ENCODE measurements at regions not wholly inside any gene's neighbourhood (a gene's known extent, or its start where the extent isn't known, plus 50 kb on each side); places are given as distances from the start of the nearest gene placed in this dataset.
"Not testable (repeated sequence)": the region's sequence is repeated elsewhere in the genome, so short reads cannot be mapped to it uniquely, and the experiment has no call there.

DNA sequence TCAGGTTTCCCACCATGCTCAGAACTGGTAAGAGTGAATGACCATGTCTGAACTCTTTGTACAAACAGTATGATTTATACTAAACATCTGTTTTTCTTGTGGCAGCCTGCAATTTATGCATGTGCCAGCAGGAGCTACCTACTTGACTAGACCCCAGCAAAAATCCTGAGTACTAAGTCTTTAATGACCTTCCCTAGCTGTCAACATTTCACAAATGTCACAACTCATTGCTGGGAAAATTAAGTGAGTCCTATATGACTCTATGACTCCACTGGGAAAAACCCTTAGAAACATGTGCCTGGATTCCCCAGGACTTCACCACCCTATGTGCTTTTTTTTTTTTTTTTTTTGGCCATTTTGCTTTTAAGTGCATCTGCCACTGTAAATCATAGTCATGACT lies 1225.8 kb downstream of the SUCLG1 start:
- DNase-seq (ENCODE audit: low spot score) (no peak), ATAC-seq (no peak)
- intact Hi-C loops (cut with DNase I) = no loop called here

DNA sequence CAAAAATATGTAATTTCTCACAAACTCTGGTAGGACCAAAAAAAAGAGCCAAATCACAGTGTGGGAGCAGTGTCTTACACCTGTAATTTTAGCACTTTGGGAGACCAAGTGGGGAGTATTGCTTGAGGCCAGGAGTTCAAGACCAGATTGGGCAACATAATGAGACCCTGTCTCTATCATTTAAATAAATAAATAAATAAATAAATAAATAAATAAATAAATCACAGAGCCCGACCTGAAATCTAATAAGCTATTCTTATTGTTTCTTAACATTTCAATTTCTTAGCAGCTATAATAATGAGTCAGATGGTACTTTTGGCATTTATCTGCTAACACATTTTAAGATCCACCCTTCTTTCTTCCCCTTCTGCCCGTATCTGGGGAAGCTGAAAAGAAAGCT lies 1229.6 kb downstream of the SUCLG1 start:
- DNase-seq (ENCODE audit: low spot score) (no peak), ATAC-seq (no peak)
- intact Hi-C loops (cut with DNase I) = no loop called here

DNA sequence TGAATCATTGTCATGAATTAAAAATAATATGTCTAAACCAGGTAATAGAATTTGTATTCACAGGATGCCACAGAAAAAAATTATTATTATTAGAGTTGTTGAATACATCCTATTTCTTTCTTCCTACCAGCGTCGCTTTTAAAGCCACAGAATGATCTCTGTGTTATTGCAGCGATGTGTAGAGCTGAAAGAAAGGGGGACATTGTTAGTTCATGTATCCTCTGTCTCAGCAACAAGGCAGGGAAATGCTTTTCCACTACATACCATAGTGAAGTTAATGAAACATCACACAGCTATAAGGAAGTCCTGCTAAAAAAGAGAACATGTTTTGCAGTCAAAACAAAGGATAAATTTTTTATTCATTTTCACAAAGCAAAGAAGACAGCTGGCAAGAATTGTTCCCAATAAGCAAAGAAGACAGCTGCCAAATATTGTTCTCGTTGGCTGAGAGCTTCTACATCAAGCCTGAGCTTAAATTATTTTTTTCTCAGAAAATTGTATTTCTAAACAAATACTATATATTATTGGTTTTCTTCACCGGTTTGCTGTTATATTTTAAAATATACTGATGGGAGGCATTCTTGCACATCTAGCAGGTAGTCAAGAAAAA lies 1234.4 kb downstream of the SUCLG1 start:
- intact Hi-C loops (cut with DNase I) = no loop called here
- ATAC-seq = no peak
- no peak for DNase-seq (ENCODE audit: low spot score)

DNA sequence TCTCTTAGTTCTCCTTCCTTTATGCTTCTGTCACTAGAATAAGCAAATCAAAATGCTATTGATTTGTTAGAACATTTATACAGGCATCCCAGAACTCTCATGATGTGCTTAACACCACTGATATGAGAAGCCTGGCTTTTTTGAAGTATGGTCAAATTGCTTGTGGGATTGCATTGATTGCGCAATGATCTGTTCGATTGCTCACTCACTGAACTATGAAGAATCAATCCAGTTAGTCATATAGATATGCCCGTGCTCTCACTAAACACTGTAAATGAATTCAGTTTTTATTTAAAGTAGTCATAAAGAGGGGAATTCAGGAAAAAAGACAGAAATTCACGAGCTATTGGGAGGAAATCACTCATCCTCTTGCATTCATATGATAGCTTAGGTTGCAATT lies 1237.8 kb downstream of the SUCLG1 start:
- DNase-seq (ENCODE audit: low spot score) = no peak
- intact Hi-C loops (cut with DNase I) = no loop called here
- no peak for ATAC-seq

DNA sequence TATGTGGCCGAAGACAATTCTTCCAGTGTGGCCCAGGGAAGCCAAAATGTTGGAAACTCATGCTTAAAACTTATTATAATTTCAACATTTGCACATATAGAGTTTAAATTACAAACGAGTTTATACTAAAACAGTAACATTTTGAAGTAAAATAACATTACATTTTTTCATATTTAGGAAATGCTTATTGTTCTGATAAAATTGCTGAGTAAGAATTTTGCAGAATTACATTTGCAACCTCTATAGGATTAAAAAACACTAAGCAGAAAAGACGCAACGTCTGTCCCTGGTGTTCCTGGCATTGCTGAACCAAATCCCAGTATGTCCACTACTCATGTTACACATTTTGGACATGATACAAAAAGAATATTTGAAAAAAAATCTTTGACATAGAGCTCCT lies 1241.2 kb downstream of the SUCLG1 start:
- intact Hi-C loops (cut with DNase I) = no loop called here
- DNase-seq (ENCODE audit: low spot score) (no peak), ATAC-seq (no peak)

DNA sequence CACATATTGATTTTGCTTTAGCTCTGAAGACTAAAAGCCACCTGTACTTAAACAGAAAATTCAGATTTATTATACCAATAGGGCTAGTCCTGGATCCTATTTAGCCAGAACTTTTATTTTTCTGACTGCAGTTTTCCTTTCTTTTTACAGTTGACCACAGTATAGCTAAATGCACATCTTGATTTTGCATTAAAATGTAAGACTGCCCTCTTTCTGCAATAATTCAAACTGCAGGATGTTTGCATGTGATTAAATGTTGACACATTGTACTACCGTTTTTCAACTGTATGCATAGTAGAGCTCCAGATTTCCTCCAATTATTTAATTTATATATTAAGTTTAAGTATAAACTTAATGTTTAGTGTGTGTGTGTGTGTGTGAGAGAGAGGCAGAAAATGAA lies 1262.9 kb downstream of the SUCLG1 start:
- DNase-seq (ENCODE audit: low spot score) = no peak
- intact Hi-C loops (cut with DNase I) = no loop called here
- ATAC-seq = no peak

DNA sequence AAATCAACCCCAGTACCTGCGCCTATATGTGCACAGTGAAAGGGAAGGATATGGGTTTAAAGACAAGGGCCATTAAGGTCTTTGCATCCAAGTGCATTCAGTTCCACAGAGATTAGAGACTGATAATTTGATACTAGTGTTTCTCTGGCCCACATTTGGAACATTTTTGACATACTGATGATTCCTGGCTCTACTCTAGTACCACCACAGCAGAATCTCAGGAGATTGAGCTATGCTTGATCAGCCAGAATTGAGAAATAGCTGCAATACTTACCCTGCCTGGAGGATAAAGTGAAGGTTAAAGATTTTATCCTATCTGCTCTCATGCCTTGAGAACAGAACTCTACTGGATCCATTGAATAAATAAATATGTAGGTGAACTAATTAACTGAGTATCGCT lies 1267.8 kb downstream of the SUCLG1 start:
- ATAC-seq (no peak), DNase-seq (ENCODE audit: low spot score) (no peak)
- intact Hi-C loops (cut with DNase I) = no loop called here

DNA sequence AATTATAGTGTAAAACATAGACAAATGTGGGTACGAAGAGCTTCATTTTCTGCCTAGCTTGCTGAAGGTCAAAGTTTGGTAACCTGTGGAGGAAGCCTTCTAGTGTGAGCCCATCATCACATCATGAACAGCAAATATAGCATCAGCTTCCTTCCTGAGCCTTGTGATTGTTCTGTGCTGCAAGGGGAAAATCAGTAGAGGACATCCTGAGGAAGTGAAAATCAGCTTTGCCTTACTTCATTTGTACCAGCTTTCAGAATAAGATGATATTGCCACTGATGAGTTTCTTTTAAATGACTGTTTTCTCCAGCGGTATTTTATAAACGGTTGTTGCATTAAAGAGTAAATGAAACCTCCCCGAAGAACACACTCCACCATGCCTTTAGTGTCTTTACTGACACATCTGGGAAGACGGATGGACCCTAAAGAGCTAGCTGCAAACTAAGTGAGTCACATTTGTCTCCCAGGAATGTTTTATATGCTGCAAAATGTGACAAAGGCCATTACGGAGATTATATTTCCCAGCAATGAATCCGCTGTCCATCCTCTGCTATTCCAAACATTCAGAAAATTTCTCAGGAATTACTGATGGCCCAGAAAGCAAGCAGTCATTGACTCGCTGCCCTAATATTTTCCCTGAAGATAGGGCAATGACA lies 1272.8 kb downstream of the SUCLG1 start:
- intact Hi-C loops (cut with DNase I) = no loop called here
- DNase-seq (ENCODE audit: low spot score) (no peak), ATAC-seq (no peak)

DNA sequence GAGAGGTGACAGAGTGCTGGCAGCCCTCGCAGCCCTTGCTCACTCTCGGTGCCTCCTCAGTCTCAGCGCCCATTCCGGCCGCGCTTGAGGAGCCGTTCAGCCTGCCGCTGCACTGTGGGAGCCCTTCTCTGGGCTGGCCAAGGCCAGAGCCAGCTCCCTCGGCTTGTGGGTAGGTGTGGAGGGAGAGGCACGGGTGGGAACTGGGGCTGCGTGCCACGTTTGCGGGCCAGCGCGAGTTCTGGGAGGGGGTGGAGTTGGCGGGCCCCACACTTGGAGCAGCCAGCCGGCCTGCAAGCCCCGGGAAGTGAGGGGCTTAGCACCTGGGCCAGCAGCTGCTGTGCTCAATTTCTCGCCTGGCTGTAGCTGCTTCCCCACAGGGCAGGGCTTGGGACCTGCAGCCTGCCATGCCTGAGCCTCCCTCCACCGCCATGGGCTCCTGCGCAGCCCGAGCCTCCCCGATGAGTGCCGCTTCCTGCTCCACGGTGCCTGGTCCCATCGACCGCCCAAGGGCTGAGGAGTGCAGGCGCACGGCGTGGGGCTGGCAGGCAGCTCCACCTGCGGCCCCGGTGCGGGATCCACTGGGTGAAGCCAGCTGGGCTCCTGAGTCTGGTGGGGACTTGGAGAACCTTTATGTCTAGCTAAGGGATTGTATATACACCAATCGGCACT lies 1278.1 kb downstream of the SUCLG1 start:
- DNase-seq (ENCODE audit: low spot score); ATAC-seq; intact Hi-C loops (cut with DNase I): not testable (repeated sequence)

DNA sequence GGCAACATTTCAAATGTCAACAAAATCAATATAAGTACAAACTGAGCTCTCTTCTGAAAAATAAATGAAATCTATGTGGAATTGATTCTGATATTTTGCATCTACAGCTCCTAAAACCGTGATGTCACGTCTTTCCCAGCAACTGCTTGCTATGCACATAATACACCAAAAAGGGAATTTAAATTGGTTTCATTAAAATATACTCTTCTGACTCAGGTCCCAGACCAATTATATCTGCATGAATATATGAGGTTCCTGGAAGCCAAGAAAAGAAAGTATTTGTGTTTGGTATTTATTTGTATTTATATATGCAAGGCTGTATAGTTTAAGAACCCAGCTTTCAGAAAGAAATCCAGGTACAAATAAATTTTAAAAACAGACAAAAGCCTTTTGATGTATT lies 1282.5 kb downstream of the SUCLG1 start:
- DNase-seq (ENCODE audit: low spot score) (no peak), ATAC-seq (no peak)
- intact Hi-C loops (cut with DNase I) = no loop called here

DNA sequence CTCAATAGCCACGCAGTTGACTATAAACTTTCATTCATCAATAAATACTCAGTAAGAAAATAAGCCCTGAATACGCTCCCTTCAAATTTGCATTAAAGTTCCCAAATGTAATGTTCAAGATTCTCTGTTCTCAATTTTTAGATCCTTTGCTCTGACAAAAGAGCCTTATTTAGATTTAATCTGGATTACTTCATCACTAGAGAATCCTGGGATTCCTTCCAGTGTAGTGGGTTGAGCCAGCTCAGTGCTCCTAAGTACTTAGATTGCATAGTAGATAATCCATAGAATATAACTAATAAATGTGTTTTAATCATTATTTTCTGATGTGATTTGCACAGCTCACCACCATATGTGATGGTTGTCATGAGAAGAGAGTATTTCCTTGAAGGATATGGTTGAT lies 1286.2 kb downstream of the SUCLG1 start:
- no peak for DNase-seq (ENCODE audit: low spot score)
- no peak for ATAC-seq
- intact Hi-C loops (cut with DNase I) = no loop called here

DNA sequence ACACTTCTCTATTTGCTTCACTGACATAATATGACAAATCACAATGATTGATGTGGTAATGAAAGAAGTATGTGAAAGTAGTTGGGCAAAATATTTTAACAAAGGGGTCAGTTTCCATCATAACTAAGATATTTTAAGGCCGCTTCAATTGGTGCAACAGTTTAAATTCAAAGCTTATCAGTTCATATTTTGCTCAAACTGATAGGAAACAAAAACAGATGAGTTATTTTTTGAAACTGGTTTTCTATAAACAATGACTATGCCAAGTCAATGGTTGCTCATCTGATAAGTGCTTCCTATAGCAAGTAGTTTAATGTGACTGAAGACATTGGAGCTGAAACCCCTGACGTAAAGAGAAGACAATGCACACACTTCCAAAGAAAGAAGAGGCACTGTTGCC lies 1290.7 kb downstream of the SUCLG1 start:
- DNase-seq (ENCODE audit: low spot score) = no peak
- no peak for ATAC-seq
- intact Hi-C loops (cut with DNase I) = no loop called here

DNA sequence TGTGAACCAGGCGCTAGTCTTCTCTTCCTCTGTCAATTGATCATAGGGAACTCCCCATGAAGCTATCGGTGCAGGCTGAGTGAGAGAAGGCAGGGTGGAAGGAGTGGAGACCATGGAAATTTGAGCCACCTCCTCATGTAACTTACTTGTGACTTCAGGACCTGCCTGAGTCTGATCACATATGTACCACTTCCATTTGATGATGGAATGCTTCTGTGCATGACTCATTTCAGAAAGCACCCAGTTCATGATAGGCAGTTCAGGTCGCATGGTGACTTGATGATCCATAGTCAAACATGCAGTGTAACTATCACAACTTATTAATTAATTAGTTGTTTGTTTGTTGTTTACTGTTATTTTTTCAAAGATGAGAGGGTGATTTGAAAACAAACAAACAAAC lies 1296.7 kb downstream of the SUCLG1 start:
- intact Hi-C loops (cut with DNase I) = no loop called here
- no peak for ATAC-seq
- no peak for DNase-seq (ENCODE audit: low spot score)

DNA sequence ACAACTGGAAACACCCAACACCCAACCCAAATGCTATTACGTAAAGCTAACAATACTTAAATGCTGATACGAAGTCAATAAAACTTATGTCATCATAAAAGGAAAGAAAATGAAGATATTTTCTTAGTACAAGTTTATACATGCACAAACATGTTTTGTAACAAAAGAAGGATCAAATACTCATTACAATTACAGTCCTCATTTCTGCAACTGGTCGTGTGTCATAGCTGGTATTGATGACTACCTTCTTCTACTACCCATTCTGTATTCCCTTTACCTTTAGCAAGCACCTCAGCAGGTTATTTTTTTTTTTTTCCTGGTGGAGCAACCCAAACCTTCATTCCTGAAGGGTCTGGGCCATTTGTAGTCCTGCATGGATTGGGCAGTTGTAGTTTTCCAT lies 1298.5 kb downstream of the SUCLG1 start:
- intact Hi-C loops (cut with DNase I) = no loop called here
- DNase-seq (ENCODE audit: low spot score) (no peak), ATAC-seq (no peak)

DNA sequence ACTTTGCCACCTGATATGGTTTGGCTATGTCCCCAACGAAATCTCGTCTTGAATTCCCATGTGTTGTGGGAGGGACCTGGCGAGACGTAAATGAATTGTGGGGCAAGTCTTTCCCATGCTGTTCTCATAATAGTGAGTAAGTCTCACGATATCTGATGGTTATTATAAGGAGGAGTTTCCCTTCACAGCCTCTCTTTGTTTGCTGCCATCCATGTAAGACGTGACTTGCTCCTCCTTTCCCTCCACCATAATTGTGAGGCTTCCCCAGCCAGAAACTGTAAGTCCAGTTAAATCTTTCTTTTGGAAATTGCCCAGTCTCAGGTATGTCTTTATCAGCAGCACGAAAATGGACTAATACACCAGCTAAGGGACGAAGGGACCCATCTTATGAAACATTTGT lies 1303.3 kb downstream of the SUCLG1 start:
- DNase-seq (ENCODE audit: low spot score) (no peak), ATAC-seq (no peak)
- intact Hi-C loops (cut with DNase I) = no loop called here

DNA sequence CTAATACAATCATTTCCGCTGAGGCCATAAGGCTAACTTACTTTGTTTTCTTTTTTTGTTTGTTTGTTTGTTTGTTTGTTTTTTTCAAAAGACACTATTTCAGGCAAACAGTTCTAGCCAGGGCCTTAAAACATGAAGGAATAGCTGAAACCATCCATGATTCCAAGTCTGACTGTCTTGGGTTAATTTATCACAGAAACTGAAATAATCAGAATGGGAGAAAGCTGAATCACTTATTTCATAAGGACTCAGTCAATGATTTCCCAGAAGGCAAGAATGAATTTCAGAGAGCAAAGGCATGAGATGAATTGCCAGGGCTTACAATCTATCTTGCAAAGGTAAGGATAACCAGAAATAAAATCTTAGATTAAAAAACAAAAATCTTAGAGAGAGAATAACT lies 1315.1 kb downstream of the SUCLG1 start:
- DNase-seq (ENCODE audit: low spot score) (no peak), ATAC-seq (no peak)
- intact Hi-C loops (cut with DNase I) = no loop called here

DNA sequence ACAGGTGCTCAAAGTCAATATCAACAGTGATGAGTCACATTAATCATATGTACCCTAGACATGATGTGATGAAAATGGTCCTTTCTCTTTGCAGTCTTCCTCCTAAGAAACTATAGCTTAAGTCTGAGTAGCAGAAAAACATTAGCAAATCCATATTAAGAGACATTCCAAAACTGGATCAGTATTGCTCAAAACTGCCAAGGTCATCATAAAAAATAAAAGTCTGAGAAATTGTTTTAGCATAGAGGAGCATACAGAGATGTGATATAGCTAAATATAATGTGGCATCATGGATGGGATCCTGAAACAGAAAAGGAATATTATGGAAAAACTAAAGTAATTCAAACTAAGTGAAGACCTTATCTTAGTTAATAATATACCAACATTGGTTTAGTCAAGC lies 1316.1 kb downstream of the SUCLG1 start:
- no peak for ATAC-seq
- DNase-seq (ENCODE audit: low spot score) = no peak
- intact Hi-C loops (cut with DNase I) = no loop called here

DNA sequence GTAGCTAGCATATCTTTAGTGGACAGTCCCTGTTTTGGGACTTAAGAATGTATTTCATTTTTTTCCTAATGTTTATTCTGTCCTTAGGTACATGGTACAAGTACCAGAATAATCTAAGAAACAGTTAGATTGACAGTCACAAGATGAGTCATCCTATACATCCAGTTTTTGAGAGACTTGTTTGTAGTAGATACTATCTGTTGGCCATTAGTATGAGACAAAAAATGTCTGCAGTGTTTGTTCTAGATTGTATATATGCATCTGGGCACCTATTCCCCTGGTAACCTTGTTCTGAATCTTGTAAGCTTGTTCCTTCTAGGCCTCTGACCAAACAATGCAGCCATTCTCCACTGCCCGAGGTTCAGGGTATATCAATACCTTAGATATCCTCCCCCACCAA lies 1343.5 kb downstream of the SUCLG1 start:
- no peak for DNase-seq (ENCODE audit: low spot score)
- intact Hi-C loops (cut with DNase I) = no loop called here
- no peak for ATAC-seq

DNA sequence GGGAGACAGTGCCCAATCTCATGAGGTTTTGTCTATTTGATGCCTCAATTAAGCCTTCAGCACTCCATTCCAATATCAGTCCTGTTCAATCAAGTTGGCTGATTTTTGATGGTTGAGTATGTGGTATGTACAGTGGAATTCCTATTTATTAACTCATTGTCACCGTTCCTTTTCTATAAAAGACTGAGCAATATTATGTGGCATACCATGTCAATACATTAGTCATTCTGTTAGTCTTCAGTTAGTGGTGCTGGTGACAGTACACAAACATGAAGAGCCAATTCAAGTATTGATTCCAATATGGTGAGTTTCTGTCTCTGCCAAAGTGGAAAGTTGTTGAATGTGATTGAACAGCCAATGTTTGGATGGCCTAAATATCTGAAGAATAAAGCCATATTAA lies 1343.9 kb downstream of the SUCLG1 start:
- no peak for DNase-seq (ENCODE audit: low spot score)
- ATAC-seq = no peak
- intact Hi-C loops (cut with DNase I) = no loop called here

DNA sequence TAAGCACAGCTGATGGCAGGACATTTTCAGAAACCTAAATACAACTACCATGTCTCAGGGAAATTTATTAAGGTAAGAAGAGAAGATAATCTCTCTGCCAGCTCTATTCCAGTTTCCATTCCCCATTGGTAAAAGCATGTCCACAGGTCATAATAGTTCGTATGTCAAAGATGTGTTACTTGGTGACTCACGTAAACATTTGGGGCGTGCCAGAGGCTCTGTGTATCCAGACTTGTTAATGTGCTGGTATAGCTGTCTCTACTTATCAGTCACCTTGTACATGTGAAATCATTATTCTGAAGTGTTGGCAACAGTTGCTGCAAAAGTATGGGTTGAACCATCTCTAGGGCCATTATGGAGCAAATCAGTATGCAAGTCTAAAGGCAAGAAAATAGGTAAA lies 1345.1 kb downstream of the SUCLG1 start:
- no peak for DNase-seq (ENCODE audit: low spot score)
- intact Hi-C loops (cut with DNase I) = no loop called here
- ATAC-seq = no peak

DNA sequence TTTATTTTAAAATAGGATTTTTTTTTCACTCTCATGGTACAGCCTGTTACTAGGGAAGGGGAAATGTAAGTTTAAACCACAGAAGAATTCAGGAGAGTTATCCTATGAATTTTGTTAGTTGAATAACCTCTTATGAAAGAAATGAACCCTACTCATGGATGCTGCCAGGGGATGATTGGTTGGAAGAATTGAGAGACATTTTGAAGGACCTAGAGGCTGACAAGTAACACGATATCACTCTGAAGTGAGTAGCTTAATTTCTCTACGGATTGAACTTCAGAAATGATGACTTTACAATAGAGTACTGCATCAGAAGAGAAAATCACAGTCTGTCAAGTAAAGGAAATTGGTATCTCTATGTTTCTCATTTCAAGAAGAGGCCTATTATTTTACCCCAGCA lies 1346.2 kb downstream of the SUCLG1 start:
- intact Hi-C loops (cut with DNase I) = no loop called here
- ATAC-seq (no peak), DNase-seq (ENCODE audit: low spot score) (no peak)
